ENCODE measurements at regions not wholly inside any gene's neighbourhood (a gene's known extent, or its start where the extent isn't known, plus 50 kb on each side); places are given as distances from the start of the nearest gene placed in this dataset.

- Histone ChIP-seq H3K27me3 (ENCODE audit: control insufficient read depth, insufficient read depth) (no peaks in the 10 kb centered on the region), H3K27ac (ENCODE audit: low read length) (no peak overlapping the region), H3K9me3 (ENCODE audit: control insufficient read depth, low read length) (no peaks in the 10 kb centered on the region), H3K4me3 (ENCODE audit: low read length) (no peak overlapping the region), H3K4me1 (ENCODE audit: control insufficient read depth, insufficient read depth, low read length) (no peaks in the 10 kb centered on the region)
- 81% methylated on average over 5 of the region's 5 CpGs for WGBS
- intact Hi-C loops (cut with DNase I): no loop called here
- no peak for DNase-seq
- no peak for ATAC-seq
Measured at GRCh38 chr12:16972923-16973770, 367.2 kb upstream of the LMO3 start.

- Histone ChIP-seq H3K9me3 (ENCODE audit: control insufficient read depth, low read length) (no peaks in the 10 kb centered on the region), H3K4me3 (ENCODE audit: low read length) (no peak overlapping the region), H3K27ac (ENCODE audit: low read length) (no peak overlapping the region), H3K4me1 (ENCODE audit: control insufficient read depth, insufficient read depth, low read length) (no peaks in the 10 kb centered on the region), H3K27me3 (ENCODE audit: control insufficient read depth, insufficient read depth) (no peaks in the 10 kb centered on the region)
- WGBS: 83% methylated on average over 2 of the region's 2 CpGs
- ATAC-seq: no peak
- no peak for DNase-seq
- intact Hi-C loops (cut with DNase I): no loop called here
Measured at GRCh38 chr12:16962889-16963288, 356.9 kb upstream of the LMO3 start.

GRCh38 chr12:16955083-16955657 is 349.2 kb upstream of the LMO3 start:
- H3K4me1 ChIP-seq (ENCODE audit: control insufficient read depth, insufficient read depth, low read length): no peaks in the 10 kb centered on the region
- H3K27me3 ChIP-seq (ENCODE audit: control insufficient read depth, insufficient read depth): no peaks in the 10 kb centered on the region
- ATAC-seq (no peak), DNase-seq (no peak)
- intact Hi-C loops (cut with DNase I): no loop called here
- no peaks in the 10 kb centered on the region for H3K9me3 ChIP-seq (ENCODE audit: control insufficient read depth, low read length)
- 80% methylated on average over 5 of the region's 5 CpGs for WGBS
- no peak overlapping the region for H3K4me3 ChIP-seq (ENCODE audit: low read length)
- no peak overlapping the region for H3K27ac ChIP-seq (ENCODE audit: low read length)

GRCh38 chr12:16949871-16950667 is 344.1 kb upstream of the LMO3 start:
- ATAC-seq: no peak
- Histone ChIP-seq H3K27ac (ENCODE audit: low read length) (no peak overlapping the region), H3K4me1 (ENCODE audit: control insufficient read depth, insufficient read depth, low read length) (no peaks in the 10 kb centered on the region), H3K9me3 (ENCODE audit: control insufficient read depth, low read length) (no peaks in the 10 kb centered on the region), H3K27me3 (ENCODE audit: control insufficient read depth, insufficient read depth) (no peaks in the 10 kb centered on the region), H3K4me3 (ENCODE audit: low read length) (no peak overlapping the region)
- no peak for DNase-seq
- WGBS: 55% methylated on average over 6 of the region's 6 CpGs
- intact Hi-C loops (cut with DNase I): no loop called here

GRCh38 chr12:16949371-16949770 is 343.4 kb upstream of the LMO3 start:
- intact Hi-C loops (cut with DNase I): no loop called here
- H3K27ac ChIP-seq (ENCODE audit: low read length): no peak overlapping the region
- no peak overlapping the region for H3K4me3 ChIP-seq (ENCODE audit: low read length)
- no peaks in the 10 kb centered on the region for H3K9me3 ChIP-seq (ENCODE audit: control insufficient read depth, low read length)
- no peaks in the 10 kb centered on the region for H3K27me3 ChIP-seq (ENCODE audit: control insufficient read depth, insufficient read depth)
- ATAC-seq (no peak), DNase-seq (no peak)
- no peaks in the 10 kb centered on the region for H3K4me1 ChIP-seq (ENCODE audit: control insufficient read depth, insufficient read depth, low read length)
- 65% methylated on average over 3 of the region's 3 CpGs for WGBS

GRCh38 chr12:16946704-16947103 is 340.7 kb upstream of the LMO3 start:
- H3K9me3 ChIP-seq (ENCODE audit: control insufficient read depth, low read length): no peaks in the 10 kb centered on the region
- no peaks in the 10 kb centered on the region for H3K4me1 ChIP-seq (ENCODE audit: control insufficient read depth, insufficient read depth, low read length)
- intact Hi-C loops (cut with DNase I): no loop called here
- H3K27me3 ChIP-seq (ENCODE audit: control insufficient read depth, insufficient read depth): no peaks in the 10 kb centered on the region
- no peak overlapping the region for H3K4me3 ChIP-seq (ENCODE audit: low read length)
- ATAC-seq: no peak
- DNase-seq: no peak
- no peak overlapping the region for H3K27ac ChIP-seq (ENCODE audit: low read length)

GRCh38 chr12:16939871-16940306 is 333.9 kb upstream of the LMO3 start:
- no peaks in the 10 kb centered on the region for H3K9me3 ChIP-seq (ENCODE audit: control insufficient read depth, low read length)
- WGBS: 40% methylated on average over 6 of the region's 6 CpGs
- no peak overlapping the region for H3K4me3 ChIP-seq (ENCODE audit: low read length)
- no peaks in the 10 kb centered on the region for H3K4me1 ChIP-seq (ENCODE audit: control insufficient read depth, insufficient read depth, low read length)
- DNase-seq (no peak), ATAC-seq (no peak)
- H3K27me3 ChIP-seq (ENCODE audit: control insufficient read depth, insufficient read depth): no peaks in the 10 kb centered on the region
- intact Hi-C loops (cut with DNase I): no loop called here
- no peak overlapping the region for H3K27ac ChIP-seq (ENCODE audit: low read length)

GRCh38 chr12:16927259-16927658 is 321.3 kb upstream of the LMO3 start:
- intact Hi-C loops (cut with DNase I): no loop called here
- WGBS: 66% methylated on average over 2 of the region's 2 CpGs
- Histone ChIP-seq H3K9me3 (ENCODE audit: control insufficient read depth, low read length) (no peaks in the 10 kb centered on the region), H3K4me3 (ENCODE audit: low read length) (no peak overlapping the region), H3K4me1 (ENCODE audit: control insufficient read depth, insufficient read depth, low read length) (no peaks in the 10 kb centered on the region), H3K27ac (ENCODE audit: low read length) (no peak overlapping the region), H3K27me3 (ENCODE audit: control insufficient read depth, insufficient read depth) (no peaks in the 10 kb centered on the region)
- ATAC-seq (no peak), DNase-seq (no peak)

GRCh38 chr12:16920451-16920850 is 314.5 kb upstream of the LMO3 start:
- Histone ChIP-seq H3K4me3 (ENCODE audit: low read length) (no peak overlapping the region), H3K9me3 (ENCODE audit: control insufficient read depth, low read length) (no peaks in the 10 kb centered on the region), H3K27ac (ENCODE audit: low read length) (no peak overlapping the region), H3K4me1 (ENCODE audit: control insufficient read depth, insufficient read depth, low read length) (no peaks in the 10 kb centered on the region), H3K27me3 (ENCODE audit: control insufficient read depth, insufficient read depth) (no peaks in the 10 kb centered on the region)
- ATAC-seq (no peak), DNase-seq (no peak)
- 78% methylated on average over 1 of the region's 1 CpG for WGBS
- intact Hi-C loops (cut with DNase I): no loop called here

GRCh38 chr12:16919551-16919950 is 313.6 kb upstream of the LMO3 start:
- Histone ChIP-seq H3K9me3 (ENCODE audit: control insufficient read depth, low read length) (no peaks in the 10 kb centered on the region), H3K4me3 (ENCODE audit: low read length) (no peak overlapping the region)
- intact Hi-C loops (cut with DNase I): no loop called here

GRCh38 chr12:16914853-16915252 is 308.9 kb upstream of the LMO3 start:
- WGBS: 58% methylated on average over 1 of the region's 1 CpG

More at GRCh38 chr12:16919551-16919950, 313.6 kb upstream of the LMO3 start:
- DNase-seq: no peak
- Histone ChIP-seq H3K27ac (ENCODE audit: low read length) (no peak overlapping the region), H3K27me3 (ENCODE audit: control insufficient read depth, insufficient read depth) (no peaks in the 10 kb centered on the region), H3K4me1 (ENCODE audit: control insufficient read depth, insufficient read depth, low read length) (no peaks in the 10 kb centered on the region)
- ATAC-seq: no peak

More at GRCh38 chr12:16914853-16915252, 308.9 kb upstream of the LMO3 start:
- DNase-seq: no peak
- H3K4me1 ChIP-seq (ENCODE audit: control insufficient read depth, insufficient read depth, low read length): no peaks in the 10 kb centered on the region
- no peak overlapping the region for H3K4me3 ChIP-seq (ENCODE audit: low read length)
- H3K9me3 ChIP-seq (ENCODE audit: control insufficient read depth, low read length): no peaks in the 10 kb centered on the region
- H3K27ac ChIP-seq (ENCODE audit: low read length): no peak overlapping the region
- no peaks in the 10 kb centered on the region for H3K27me3 ChIP-seq (ENCODE audit: control insufficient read depth, insufficient read depth)
- intact Hi-C loops (cut with DNase I): no loop called here
- no peak for ATAC-seq

Measured in right cardiac atrium (tissue), 5 donors.